Endometrial microvascular endothelial cells (primary cell): ENCODE measurements at regions not wholly inside any gene's neighbourhood (a gene's known extent, or its start where the extent isn't known, plus 50 kb on each side); places are given as distances from the start of the nearest gene placed in this dataset.
"Not testable (repeated sequence)": the region's sequence is repeated elsewhere in the genome, so short reads cannot be mapped to it uniquely, and the experiment has no call there.

ENCODE experiments used
- in situ Hi-C: cut with HindIII; loops from 2 replicates; pipeline ENCODE4 v1.10.0; 2017; ENCODE audit warnings: low sequenced_read_pairs, low pct_unique_long_range_greater_than_20kb; ENCODE audit errors: inconsistent ontology term

DNA sequence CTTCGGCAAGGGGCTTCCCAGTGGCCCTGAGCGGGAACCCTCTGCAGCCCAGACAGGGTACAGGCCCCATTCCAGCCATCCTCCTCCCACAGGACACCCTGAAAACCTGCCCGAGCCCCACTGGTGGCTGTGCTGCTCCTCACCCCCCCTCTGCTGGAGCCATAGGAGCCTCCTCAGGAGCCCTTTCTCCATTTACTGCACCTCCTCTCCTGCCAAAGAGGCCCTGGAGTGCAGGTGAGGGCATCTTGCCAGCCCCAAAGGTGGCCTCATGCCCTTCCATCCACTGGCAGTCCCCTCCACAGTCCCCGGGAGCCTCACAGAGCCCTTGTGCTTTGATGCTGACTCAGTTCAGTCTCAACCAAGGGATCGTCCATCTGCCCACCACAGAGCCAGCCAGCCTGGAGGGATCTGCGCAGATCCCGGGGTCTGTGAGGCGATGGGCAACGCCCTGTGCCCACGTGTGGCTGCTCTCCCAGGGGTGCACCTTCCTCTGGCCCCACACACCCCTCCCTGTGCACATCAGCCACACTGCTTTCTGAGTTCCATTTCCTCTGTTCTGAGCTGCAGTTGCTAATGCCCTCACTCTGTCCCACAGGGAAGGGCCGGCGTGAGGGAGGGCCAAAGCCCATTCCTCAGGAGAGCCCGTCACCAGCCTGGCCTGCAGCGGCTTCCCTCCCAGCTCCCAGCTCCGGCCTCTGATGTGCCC, 228.5 kb downstream of the DLL1 start:
- in situ Hi-C loops: no loop called here

DNA sequence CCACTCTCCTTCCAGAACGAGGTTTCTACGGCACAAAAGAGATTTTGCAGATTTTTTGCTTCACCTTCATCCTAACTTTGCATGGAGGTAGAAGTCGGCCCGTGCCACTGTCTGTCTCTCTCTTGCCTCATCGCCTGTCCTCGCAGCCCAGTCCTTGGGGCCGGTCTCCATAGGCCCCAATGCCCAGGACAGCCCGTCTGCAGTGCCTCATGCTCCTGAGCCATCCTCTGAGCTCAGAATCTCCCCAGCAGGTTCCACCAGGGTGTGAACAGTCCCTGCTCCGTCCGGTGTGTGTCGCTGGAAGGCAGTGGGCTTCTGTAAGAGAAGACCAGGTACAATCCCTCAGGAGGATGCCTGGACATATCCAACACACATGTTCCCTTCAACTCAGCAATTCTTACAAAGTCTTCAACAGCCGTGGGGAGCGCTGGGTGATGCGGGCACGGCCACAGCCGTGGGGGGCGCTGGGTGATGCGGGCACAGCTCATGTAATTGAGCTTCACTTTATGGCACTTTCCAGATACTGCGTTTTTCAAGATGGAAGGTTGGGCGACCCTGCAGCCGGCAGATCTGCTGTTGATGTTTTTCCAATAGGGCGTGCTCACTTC, 231.9 kb downstream of the DLL1 start:
- in situ Hi-C loops: no loop called here

DNA sequence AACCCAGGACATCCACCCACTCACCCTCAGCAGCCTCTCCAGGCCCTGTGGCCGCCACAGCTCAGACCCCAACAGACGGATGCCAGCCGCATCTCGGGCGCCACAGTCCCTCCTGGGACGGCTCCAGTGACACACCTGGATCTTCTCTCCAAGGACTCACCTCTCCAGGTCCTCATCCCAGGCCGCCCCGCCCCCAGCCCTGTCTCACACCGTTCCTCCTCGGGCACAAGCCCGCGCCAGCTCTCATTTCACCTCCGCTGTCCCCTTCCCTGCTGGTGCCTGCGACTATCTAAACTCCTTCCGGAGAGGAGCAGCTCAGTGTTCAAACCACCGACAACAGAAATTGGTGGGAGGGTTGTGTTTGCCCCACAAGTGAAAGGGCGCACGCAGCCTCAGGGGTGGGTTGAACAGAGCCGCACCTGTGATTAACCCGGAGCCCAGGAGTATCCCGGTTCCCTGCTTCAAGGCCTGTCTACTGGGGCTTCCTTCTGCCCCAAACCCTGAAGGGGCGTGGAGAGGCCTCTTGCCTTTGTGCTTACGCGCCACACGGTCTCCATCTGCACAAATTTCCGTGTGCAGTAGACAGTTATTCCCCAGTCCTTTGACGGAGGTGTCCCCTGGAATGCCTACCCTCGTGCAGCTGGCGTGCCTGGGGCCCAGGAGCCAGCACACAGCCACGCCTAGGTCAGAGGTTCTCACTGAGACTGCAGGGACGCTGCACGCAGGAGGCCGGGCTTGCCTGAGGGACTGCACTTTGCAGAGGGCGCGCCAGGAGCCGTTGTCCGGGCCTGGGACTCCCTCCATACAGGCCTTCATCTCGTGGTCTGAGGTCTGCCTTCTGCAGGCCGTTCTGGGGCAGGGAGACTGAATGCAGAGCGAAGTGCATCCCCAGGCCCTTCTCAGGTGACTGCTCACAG, 232.7 kb downstream of the DLL1 start:
- in situ Hi-C loops: no loop called here

DNA sequence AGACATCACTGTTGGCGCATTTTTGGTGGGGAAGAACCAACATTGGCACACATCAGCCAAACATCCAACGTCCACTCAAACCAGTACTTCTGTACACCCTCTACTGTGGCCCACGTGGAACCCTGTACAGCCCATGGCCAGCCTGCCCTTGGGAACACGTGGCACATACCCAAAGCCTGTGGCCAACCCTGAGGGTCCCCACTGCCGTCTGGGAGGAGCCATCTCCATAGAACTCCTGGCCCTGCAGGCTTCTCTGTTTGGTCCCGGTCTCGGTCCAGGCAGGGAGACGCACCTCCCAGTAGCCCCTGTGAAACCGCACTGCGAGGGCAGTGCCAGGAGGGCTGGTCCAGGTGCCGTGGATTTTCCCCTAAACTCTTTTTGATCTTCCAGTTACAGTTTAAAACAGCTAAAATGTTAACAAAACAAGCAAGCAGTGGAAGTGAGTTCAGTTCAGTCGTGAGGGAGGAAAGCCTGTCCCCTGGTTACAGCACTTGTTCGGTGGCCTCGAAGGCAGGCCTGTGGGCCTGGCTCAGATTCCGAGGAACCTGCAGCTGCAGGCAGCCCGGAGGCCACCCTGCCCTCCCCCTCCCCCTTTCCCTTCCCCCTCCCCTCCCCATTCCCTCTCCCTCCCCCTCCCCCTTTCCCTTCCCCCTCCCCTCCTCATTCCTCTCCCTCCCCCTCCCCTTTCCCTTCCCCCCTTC, 233.7 kb downstream of the DLL1 start:
- in situ Hi-C loops: no loop called here

DNA sequence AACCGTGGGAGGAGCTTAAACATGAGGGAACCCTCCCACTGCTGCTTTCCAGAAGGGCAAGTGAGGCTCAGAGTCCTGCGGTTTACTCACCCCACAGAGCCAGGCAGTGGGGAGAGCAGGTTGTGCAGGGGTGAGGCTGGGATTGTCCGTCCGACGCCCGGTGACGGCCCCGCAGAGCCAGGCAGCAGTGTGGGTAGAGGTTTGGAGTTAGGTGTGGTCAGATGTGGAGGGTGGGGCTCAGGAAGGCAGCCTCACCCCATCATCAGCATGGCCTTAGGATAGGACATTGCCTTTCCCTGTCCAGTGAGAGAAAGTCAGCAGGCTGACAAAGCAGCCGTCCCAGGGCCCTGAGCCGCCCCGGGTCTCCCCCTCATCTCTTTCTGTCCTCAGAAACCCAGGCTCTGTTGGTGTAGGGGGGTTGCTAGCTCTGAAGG, 234.6 kb downstream of the DLL1 start:
- in situ Hi-C loops: no loop called here

DNA sequence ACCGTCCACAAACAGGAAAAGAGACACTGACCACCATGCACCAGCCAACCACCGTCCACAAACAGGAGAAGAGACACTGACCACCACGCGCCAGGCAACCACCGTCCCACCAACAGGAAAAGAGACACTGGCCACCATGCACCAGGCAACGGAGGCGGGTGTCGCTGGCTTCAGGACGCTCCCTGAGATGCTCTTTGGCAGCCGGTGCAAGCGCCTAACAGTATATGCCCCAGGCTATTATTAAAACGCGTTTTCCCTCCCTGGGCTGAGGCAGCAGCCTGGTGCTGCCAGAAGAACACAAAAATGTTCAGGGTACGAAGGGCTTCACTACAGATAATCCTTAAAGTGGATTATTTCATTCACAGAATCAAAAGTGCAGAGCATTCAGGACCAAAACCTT, 235.1 kb downstream of the DLL1 start:
- in situ Hi-C loops: not testable (repeated sequence)

DNA sequence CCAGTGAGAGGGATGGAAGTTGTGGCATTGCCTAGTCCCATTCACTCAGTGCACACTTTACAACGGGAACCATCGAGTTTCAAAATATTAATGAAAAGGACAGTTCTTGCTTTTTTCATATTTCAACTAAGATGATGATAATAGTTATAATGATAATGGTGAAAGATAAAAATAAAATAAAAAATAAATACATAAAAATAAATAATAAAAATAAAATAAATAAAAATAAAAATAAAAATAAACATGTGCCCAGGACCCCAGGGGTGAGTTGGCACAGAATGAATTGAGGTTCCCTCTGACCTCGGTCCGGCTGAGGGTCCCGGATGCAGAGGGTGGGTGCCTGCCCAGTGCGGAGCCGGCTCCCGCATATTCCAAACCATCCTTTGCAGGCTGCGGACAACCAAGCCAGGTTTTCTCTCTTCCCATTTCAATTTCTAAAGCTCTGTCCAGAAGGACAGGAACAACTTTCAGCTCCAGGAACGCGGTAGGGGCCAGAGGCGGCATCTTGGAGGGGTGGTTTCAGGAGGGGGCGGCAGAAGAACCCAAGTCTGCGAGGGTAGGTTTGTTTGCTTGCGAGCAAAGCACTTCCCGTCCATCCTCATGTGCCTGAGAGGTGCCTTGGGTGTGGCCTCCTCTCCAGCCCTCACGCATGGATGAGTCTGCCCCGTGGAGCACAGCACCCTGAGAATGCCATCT, 236.8 kb downstream of the DLL1 start:
- in situ Hi-C loops: no loop called here

DNA sequence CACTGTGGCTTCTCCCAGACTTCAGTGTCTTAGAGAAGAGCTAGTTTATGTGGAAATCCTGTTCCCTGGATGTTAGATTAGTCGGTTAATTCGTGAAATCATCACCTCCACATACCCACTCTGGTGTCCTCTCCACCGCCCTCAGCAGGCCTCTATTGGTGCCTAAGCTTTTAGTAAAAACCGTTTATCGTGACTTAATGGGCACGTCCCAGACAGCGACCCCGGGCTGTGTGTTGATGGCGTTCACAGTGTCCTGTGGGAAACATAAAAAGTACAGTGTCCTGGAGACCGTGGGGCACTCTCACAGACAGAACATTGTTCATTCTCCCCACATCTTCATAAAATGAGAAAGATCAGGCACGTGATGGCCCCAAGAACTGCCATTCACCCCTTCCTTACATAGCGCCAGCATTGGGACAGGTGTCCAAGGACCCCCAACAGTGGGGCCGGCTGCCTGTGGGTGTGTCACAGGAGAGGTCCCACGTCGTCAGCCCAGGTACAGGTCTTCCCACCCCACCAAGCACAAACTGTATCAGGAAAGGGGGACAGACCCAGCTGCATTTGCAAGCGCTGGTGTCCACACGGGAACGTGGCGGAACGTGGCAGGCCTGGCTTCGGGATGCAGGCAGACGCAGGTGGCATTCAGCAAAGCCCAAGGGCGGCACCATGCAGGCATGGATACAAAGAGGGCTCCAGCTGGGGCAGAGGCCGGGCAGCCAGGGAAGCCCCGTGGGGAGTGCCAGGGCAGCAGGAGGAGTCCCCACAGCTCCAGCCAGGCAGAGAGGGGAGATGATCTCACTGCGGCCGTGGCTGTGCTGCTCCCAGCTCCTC, 237.7 kb downstream of the DLL1 start:
- in situ Hi-C loops: no loop called here

DNA sequence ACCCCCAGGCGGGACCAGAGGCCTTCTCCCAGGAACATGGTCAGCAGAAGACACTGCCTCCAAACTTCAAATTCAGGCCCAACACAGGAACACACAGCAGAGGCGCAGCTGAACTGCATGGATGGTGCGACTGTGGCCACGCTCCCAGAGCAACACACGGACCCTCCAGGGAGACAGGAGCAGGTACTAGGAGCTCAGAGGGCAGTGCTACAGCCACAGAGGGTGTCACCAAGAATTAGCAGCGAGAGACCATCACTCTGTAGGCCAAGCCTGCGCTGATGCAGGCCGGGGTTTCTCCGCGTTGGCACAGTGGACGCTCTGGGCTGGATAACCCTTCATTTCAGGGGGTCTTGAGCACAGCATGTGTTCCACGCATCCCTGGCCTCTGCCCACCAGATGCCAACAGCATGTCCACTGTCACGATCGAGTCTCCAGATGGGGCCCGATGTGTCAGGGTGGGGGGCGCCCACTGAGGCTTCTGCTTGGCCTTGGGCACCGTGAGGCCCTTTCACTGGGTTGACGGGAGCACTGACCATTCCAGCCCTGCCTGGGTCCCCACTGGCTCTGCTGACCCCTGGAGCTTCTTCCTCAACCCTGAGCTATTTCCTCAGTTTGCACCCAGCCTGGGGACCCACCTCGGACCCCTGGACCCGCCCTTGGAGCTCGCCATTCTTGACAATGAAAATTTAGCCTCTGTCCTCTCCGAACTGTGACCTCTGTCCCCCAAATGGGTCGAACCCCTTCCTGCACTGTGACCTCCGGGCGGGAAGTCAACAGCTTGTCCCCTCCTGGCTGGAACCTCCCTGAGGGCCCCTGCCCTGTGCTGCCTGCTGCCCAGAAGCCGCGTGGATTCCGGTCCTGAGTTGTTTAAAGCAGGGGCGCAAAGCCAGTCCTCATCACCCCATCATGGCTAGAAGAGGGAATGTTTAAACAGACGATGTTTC, 239.4 kb downstream of the DLL1 start:
- in situ Hi-C loops: no loop called here

DNA sequence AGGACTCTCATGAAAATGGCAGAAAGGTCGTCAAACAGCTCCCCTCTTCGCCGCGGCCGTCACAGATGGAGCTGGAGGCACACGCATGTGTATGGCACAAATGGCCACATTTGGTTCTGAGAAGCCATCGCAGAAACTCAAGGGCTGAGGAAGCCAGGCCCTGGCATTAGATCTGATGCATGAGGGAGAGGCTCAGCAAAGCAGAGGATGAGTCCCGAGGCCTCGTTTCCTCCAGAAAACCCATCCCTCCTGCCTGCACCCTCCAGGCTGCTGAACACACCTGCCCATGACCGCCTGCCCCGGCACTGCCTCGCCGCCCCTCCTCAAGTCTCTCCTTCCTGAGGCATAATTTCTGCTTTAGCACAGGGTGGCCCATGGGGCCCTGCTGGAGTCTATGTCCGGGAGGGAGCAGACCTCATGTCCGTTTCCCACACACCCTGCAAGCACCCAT, 240.3 kb downstream of the DLL1 start:
- in situ Hi-C loops: no loop called here

DNA sequence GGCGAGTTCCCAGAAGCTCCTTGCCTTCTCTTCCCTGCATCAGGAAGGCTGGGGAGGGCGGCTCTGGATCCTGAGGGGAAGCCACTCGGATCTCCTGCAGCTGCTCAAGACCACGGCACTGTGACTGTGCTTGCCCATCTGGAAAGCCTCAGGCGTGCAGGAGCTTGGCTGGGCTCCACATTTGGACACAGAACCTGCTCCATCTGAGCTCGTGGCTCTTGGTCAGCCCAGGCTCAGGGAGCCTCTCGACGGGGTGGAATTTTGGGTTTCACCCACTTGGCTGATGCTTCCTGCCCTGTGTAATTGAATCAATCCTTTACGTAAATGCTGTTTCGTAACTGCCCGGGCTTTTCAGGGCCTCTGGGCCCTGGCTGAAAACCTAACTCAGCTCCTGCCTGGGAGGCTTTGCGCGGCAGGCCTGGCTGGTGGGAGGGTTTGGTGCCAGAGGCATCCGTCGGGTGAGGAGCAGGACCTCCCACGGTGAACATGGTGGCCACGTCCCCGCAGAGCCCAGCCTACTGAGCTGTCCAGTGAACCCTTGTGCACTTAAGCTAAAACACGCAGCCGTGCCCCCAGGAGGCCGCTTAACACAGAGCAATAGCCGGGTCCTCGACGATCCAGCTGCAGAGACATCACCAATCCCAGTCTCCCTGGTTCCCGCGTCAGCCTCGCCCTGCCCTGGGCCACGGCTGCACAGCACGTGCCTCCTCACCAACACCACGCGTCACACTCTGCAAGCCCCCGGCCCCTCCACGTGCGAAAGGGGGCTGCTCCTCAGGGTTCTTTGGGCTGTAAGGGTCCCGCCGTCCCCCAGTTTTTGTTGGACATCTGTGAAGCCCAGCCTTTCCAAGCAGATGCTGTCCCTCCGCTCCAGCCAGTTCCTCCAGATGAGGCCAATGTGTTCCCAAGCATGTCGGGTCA, 241.0 kb downstream of the DLL1 start:
- in situ Hi-C loops: no loop called here

DNA sequence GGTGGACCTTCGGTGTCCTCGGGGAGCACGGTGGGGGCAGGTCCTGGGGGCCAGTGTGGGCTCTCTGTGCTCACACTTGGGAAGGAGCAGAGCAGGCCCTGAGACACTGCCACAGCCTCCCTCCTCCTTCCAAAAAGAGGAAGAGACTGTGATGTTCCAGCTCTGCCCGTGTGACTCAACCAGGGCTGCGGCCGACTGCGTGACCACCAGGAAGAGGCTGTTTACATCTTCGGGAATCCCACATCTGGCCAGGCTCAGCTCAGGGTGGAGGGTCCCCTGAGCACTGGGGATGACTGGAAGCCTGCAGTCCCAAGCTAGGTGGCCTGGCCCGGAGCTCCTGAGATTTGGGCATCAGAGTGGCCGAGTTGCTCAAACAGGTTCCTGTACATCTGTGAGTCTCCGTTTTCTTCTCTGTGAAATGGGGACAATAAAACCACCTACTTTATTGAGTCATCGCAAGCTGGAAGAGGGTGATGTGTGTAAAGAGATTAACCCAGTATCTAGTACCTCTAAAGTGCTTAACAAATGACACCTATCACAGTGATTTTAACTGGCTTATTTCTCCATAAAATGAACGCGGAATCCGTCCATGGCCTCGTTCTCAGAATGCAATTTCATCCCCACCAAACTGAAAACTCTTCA, 242.1 kb downstream of the DLL1 start:
- in situ Hi-C loops: no loop called here

DNA sequence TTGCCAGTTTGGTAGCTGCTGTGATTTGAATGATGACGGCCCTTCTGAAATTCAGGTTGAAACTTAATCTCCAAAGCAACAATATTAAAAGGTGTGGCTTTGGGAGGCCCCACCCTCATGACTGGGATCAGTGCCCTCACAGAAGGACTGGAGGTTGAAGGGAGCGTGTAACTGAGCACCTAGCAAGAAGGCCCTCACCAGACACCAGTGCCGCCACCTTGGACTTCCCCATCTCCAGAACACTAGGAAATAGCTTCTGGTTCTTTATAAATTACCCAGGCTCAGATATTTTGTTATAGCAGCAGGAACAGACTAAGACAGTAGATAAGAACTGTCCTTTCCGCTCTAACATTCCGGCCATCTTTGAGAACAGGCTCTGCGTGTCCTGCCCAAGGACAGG, 243.1 kb downstream of the DLL1 start:
- in situ Hi-C loops: no loop called here

DNA sequence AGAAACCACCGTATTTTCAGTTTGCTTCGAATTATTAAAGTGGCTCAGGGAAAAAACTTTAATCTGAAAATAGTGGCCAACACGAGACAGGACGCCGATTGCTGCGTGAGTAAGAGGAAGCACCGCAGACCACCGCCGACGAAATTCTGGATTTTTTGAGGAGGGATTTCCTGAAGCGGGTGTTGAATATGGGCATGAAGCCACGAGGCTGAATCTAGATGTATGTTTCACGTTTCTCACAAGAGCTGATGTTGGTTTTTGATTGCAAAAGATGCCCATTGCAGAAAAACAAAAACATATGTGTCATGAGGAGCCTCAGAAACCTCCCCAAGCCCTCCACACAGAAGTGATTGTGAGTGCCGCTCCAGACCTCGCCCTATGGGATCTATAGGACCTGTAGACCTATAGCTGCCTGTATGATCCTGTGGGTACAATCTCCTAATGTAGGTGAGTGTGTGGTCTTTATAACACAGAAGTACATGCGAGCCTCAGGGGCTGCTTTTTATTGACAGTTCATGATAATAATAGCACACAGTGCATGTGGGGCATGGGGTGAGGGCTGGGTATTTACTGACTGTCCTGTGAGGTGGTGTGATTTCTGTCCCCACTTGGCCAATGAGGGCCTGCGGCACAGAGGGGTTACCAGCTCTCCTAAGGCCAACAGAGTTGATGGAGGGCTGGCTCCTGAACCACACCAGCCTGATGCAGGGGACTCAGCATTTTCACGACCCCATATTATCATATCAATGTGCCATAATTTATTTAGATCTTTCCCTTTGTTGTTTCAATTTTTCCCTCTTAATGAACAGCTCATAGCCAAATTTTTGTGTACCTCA, 243.9 kb downstream of the DLL1 start:
- in situ Hi-C loops: no loop called here
